DOHH2 (cell line): ENCODE measurements at regions not wholly inside any gene's neighbourhood (a gene's known extent, or its start where the extent isn't known, plus 50 kb on each side); places are given as distances from the start of the nearest gene placed in this dataset.

ENCODE experiments used
- H3F3A ChIP-seq: fragments of 200-600 bp; sonication (generic), shearing (Covaris generic); 2 replicates; pipeline ENCODE4 v1.6.0; 2016; ENCODE audit warnings: antibody characterized with exemption, mild to moderate bottlenecking; ENCODE audit not compliant: control insufficient read depth, insufficient read depth
- H3K27ac ChIP-seq: fragments of 200-600 bp; sonication (generic); 2 replicates; pipeline ENCODE4 v1.5.1; 2014; ENCODE audit warnings: low read depth, mild to moderate bottlenecking, low read length, moderate library complexity
- H3K27me3 ChIP-seq: fragments of 200-600 bp; sonication (generic); 2 replicates; pipeline ENCODE4 v1.6.1; 2014; ENCODE audit warnings: mild to moderate bottlenecking, low read length, mixed read lengths; ENCODE audit not compliant: control insufficient read depth
- H3K36me3 ChIP-seq: fragments of 200-600 bp; sonication (generic); 2 replicates; pipeline ENCODE4 v1.6.1; 2014; ENCODE audit warnings: mild to moderate bottlenecking, low read length, moderate library complexity, mixed read lengths; ENCODE audit not compliant: control insufficient read depth
- H3K4me1 ChIP-seq: fragments of 200-600 bp; sonication (generic); 2 replicates; pipeline ENCODE4 v1.6.1; 2014; ENCODE audit warnings: mild to moderate bottlenecking, low read length, mixed read lengths; ENCODE audit not compliant: control insufficient read depth
- H3K4me2 ChIP-seq: fragments of 200-600 bp; sonication (generic); 2 replicates; pipeline ENCODE4 v1.6.0; 2014; ENCODE audit warnings: mild to moderate bottlenecking, low read length, moderate library complexity
- H3K4me3 ChIP-seq: fragments of 200-600 bp; sonication (generic); 2 replicates; pipeline ENCODE4 v1.5.1; 2014; ENCODE audit warnings: mild to moderate bottlenecking, low read length, mixed read lengths
- H3K79me2 ChIP-seq: fragments of 200-600 bp; sonication (generic); 2 replicates; pipeline ENCODE4 v1.6.1; 2014; ENCODE audit warnings: mild to moderate bottlenecking, low read length, mixed read lengths; ENCODE audit not compliant: control insufficient read depth
- H3K9me2 ChIP-seq: fragments of 200-600 bp; sonication (generic); replicated peaks from 2 replicates; pipeline ENCODE4 v1.6.1; 2014; ENCODE audit warnings: mild to moderate bottlenecking, low read length, mixed read lengths; ENCODE audit not compliant: control insufficient read depth
- H3K9me3 ChIP-seq: fragments of 200-600 bp; sonication (generic); 2 replicates; pipeline ENCODE4 v1.6.1; 2014; ENCODE audit warnings: antibody characterized with exemption, low read length, mixed read lengths; ENCODE audit not compliant: control insufficient read depth, insufficient read depth
- H4K20me1 ChIP-seq: fragments of 200-600 bp; sonication (generic); 2 replicates; pipeline ENCODE4 v1.6.0; 2014; ENCODE audit warnings: low read depth, mild to moderate bottlenecking, antibody characterized with exemption, low read length, moderate library complexity; ENCODE audit not compliant: control insufficient read depth, insufficient read depth
- CTCF ChIP-seq: fragments of 200-600 bp; sonication (generic); IDR thresholded peaks from one replicate; pipeline ENCODE4 v1.5.1; 2014; ENCODE audit warnings: antibody characterized with exemption, mild to moderate bottlenecking, low read depth, low read length; ENCODE audit not compliant: poor library complexity, severe bottlenecking
- EZH2phosphoT487 ChIP-seq: fragments of 200-600 bp; sonication (generic); IDR thresholded peaks from 2 replicates; pipeline ENCODE4 v1.6.1; 2017; ENCODE audit warnings: borderline replicate concordance, mild to moderate bottlenecking, antibody characterized with exemption, low read length, moderate library complexity, mixed read lengths

GRCh38 chr12:94731733-94732360 is 81.5 kb upstream of the TMCC3 start:
- H3K9me2 ChIP-seq: no peaks in the 10 kb centered on the region
- no peaks in the 10 kb centered on the region for H4K20me1 ChIP-seq
- no peak overlapping the region for H3K27ac ChIP-seq
- no peaks in the 10 kb centered on the region for H3K9me3 ChIP-seq
- no peak overlapping the region for H3K4me3 ChIP-seq
- H3K79me2 ChIP-seq: no peaks in the 10 kb centered on the region
- H3K4me1 ChIP-seq: peaks cover 8% of the 10 kb centered on the region
- H3K36me3 ChIP-seq: no peaks in the 10 kb centered on the region
- H3K27me3 ChIP-seq: no peaks in the 10 kb centered on the region
- no peak for TF ChIP-seq EZH2phosphoT487
- H3F3A ChIP-seq: no peaks in the 10 kb centered on the region
- H3K4me2 ChIP-seq: no peak overlapping the region

GRCh38 chr12:94730847-94731246 is 80.5 kb upstream of the TMCC3 start:
- Histone ChIP-seq H3K9me2 (no peaks in the 10 kb centered on the region), H3K36me3 (no peaks in the 10 kb centered on the region), H3K79me2 (no peaks in the 10 kb centered on the region), H3F3A (no peaks in the 10 kb centered on the region), H3K9me3 (no peaks in the 10 kb centered on the region), H3K27ac (no peak overlapping the region), H3K4me2 (no peak overlapping the region), H3K27me3 (no peaks in the 10 kb centered on the region), H4K20me1 (no peaks in the 10 kb centered on the region), H3K4me1 (peaks cover 13% of the 10 kb centered on the region), H3K4me3 (no peak overlapping the region)
- TF ChIP-seq CTCF (no peak), EZH2phosphoT487 (no peak)

- H3K27me3 ChIP-seq: no peaks in the 10 kb centered on the region
- H3K4me3 ChIP-seq: no peak overlapping the region
These were observed 76.0 kb upstream of the TMCC3 start for GRCh38 chr12:94726236-94726835.

More at GRCh38 chr12:94726236-94726835, 76.0 kb upstream of the TMCC3 start:
- H3K79me2 ChIP-seq: no peaks in the 10 kb centered on the region
- H3K9me2 ChIP-seq: no peaks in the 10 kb centered on the region
- H3K4me2 ChIP-seq: no peak overlapping the region
- no peaks in the 10 kb centered on the region for H4K20me1 ChIP-seq
- no peaks in the 10 kb centered on the region for H3K36me3 ChIP-seq
- no peak for TF ChIP-seq EZH2phosphoT487
- TF ChIP-seq CTCF: no peak
- no peaks in the 10 kb centered on the region for H3K9me3 ChIP-seq
- H3F3A ChIP-seq: peaks cover 4% of the 10 kb centered on the region
- peaks cover 47% of the 10 kb centered on the region for H3K4me1 ChIP-seq
- no peak overlapping the region for H3K27ac ChIP-seq
